22Rv1 (cell line): ENCODE measurements at regions not wholly inside any gene's neighbourhood (a gene's known extent, or its start where the extent isn't known, plus 50 kb on each side); places are given as distances from the start of the nearest gene placed in this dataset.

ENCODE experiments used
- ZFX ChIP-seq: fragments of 450-650 bp; IDR thresholded peaks from 2 replicates; pipeline ENCODE4 v1.6.1; 2017; ENCODE audit warnings: antibody characterized with exemption, borderline replicate concordance
- TF ChIP-seq, protein P1 (sequence below): fragments of 450-650 bp; IDR thresholded peaks from 2 replicates; pipeline ENCODE4 v1.5.1; 2017; ENCODE audit warnings: mild to moderate bottlenecking

DNA sequence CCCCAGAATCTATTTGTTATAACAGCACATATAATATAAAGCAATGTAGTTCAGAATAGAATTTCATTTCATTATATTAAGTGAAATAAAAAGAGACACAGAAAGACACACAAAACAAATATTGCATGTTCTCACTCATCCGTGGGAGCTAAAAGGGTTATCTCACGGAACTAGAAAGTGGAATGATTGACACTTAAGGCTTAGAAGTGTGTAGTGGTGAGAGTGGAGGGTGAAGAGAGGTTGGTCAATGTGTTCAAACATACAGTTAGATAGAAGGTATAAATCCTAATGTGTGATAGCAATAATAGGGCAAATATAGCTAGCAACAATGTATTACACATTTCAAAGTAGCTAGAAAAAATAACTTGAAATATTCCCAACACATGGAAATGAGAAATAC lies 1001.7 kb upstream of the TMPRSS15 start:
- TF ChIP-seq, protein P1, sequence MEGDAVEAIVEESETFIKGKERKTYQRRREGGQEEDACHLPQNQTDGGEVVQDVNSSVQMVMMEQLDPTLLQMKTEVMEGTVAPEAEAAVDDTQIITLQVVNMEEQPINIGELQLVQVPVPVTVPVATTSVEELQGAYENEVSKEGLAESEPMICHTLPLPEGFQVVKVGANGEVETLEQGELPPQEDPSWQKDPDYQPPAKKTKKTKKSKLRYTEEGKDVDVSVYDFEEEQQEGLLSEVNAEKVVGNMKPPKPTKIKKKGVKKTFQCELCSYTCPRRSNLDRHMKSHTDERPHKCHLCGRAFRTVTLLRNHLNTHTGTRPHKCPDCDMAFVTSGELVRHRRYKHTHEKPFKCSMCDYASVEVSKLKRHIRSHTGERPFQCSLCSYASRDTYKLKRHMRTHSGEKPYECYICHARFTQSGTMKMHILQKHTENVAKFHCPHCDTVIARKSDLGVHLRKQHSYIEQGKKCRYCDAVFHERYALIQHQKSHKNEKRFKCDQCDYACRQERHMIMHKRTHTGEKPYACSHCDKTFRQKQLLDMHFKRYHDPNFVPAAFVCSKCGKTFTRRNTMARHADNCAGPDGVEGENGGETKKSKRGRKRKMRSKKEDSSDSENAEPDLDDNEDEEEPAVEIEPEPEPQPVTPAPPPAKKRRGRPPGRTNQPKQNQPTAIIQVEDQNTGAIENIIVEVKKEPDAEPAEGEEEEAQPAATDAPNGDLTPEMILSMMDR = no peak
- TF ChIP-seq ZFX = no peak
